Nephron progenitor cell (in vitro differentiated cells): ENCODE measurements at regions not wholly inside any gene's neighbourhood (a gene's known extent, or its start where the extent isn't known, plus 50 kb on each side); places are given as distances from the start of the nearest gene placed in this dataset.
A peak's percentile ranks its signal among the peaks of the same experiment; 100 is the strongest.
"Not testable (repeated sequence)": the region's sequence is repeated elsewhere in the genome, so short reads cannot be mapped to it uniquely, and the experiment has no call there.

Experiments used
- DNase-seq: peaks from one replicate; pipeline ENCODE4 v3.0.0; 2021
- H3K27ac Mint-ChIP-seq: 2 replicates; pipeline ENCODE4 v1.8.0; 2021; ENCODE audit warnings: mild to moderate bottlenecking, moderate library complexity, mixed read lengths
- H3K27me3 Mint-ChIP-seq: 2 replicates; pipeline ENCODE4 v1.8.0; 2021; ENCODE audit warnings: mild to moderate bottlenecking, low read depth, mixed read lengths; ENCODE audit not compliant: poor library complexity
- H3K36me3 Mint-ChIP-seq: 2 replicates; pipeline ENCODE4 v1.8.0; 2021; ENCODE audit warnings: low read depth, mixed read lengths
- H3K4me1 Mint-ChIP-seq: 2 replicates; pipeline ENCODE4 v1.8.0; 2021; ENCODE audit warnings: mixed read lengths
- H3K4me3 Mint-ChIP-seq: 2 replicates; pipeline ENCODE4 v1.8.0; 2021; ENCODE audit warnings: mild to moderate bottlenecking, moderate library complexity, mixed read lengths
- H3K9me3 Mint-ChIP-seq: 2 replicates; pipeline ENCODE4 v1.8.0; 2021; ENCODE audit warnings: mild to moderate bottlenecking, moderate library complexity, mixed read lengths
- TF ChIP-seq, protein P1 (sequence below): fragments of 200-600 bp; sonication (generic); IDR thresholded peaks from 2 replicates; pipeline ENCODE4 v1.5.0; 2021; ENCODE audit warnings: antibody characterized with exemption

- no peak for DNase-seq
- peaks cover 5% of the 10 kb centered on the region for H3K9me3 Mint-ChIP-seq
- peak overlapping the region; percentile 37 for H3K27ac Mint-ChIP-seq
- H3K4me1 Mint-ChIP-seq = peaks cover 49% of the 10 kb centered on the region
- peaks cover 2% of the 10 kb centered on the region for H3K27me3 Mint-ChIP-seq
- TF ChIP-seq, protein P1, sequence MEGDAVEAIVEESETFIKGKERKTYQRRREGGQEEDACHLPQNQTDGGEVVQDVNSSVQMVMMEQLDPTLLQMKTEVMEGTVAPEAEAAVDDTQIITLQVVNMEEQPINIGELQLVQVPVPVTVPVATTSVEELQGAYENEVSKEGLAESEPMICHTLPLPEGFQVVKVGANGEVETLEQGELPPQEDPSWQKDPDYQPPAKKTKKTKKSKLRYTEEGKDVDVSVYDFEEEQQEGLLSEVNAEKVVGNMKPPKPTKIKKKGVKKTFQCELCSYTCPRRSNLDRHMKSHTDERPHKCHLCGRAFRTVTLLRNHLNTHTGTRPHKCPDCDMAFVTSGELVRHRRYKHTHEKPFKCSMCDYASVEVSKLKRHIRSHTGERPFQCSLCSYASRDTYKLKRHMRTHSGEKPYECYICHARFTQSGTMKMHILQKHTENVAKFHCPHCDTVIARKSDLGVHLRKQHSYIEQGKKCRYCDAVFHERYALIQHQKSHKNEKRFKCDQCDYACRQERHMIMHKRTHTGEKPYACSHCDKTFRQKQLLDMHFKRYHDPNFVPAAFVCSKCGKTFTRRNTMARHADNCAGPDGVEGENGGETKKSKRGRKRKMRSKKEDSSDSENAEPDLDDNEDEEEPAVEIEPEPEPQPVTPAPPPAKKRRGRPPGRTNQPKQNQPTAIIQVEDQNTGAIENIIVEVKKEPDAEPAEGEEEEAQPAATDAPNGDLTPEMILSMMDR = no peak
- H3K4me3 Mint-ChIP-seq = no peak overlapping the region
- H3K36me3 Mint-ChIP-seq = no peaks in the 10 kb centered on the region
Measured at GRCh38 chr5:56735849-56736641, 79.3 kb upstream of the MAP3K1 start.

DNA sequence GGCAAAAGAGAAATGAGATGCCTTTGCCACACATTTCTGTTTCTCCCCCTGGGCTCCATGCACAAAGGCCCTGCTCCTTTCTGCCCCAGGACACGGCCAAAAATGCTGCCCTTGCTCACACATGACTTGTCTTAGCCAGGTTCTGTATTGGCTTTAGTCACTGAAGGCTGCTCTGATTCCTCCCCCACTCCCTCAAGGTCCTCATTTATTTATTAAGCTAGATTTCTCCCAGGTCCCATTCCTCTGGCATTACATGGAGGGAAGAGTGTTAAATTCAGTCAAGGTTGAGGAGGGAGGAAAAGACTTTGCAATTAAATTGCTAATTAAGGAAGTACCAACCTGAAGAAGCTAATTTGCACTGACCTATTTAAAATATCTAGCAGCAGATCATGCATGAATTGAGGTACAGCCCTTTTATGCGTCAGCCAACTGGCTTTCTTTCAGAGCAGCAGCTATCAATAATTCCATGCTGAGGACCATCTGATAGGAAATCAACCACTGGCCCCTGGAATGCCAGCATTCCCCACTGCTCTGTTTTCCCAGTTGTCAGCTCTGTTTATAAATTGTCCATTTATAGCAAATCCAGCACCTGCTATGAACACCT, 81.2 kb upstream of the MAP3K1 start:
- no peak for DNase-seq
- Mint-ChIP-seq H3K9me3 (peaks cover 6% of the 10 kb centered on the region), H3K4me1 (peaks cover 49% of the 10 kb centered on the region), H3K4me3 (no peak overlapping the region), H3K27me3 (peaks cover 2% of the 10 kb centered on the region), H3K27ac (no peak overlapping the region), H3K36me3 (no peaks in the 10 kb centered on the region)
- TF ChIP-seq, protein P1 = no peak

- DNase-seq = no peak
- H3K4me1 Mint-ChIP-seq = peaks cover 54% of the 10 kb centered on the region
- peaks cover 6% of the 10 kb centered on the region for H3K9me3 Mint-ChIP-seq
- peaks cover 2% of the 10 kb centered on the region for H3K27me3 Mint-ChIP-seq
- H3K4me3 Mint-ChIP-seq = no peak overlapping the region
- TF ChIP-seq, protein P1 = no peak
- H3K36me3 Mint-ChIP-seq = no peaks in the 10 kb centered on the region
- peak overlapping the region; percentile 50 for H3K27ac Mint-ChIP-seq
Measured at GRCh38 chr5:56733580-56733979, 81.8 kb upstream of the MAP3K1 start.

- Mint-ChIP-seq H3K36me3 (no peaks in the 10 kb centered on the region), H3K27me3 (peaks cover 2% of the 10 kb centered on the region)
Measured at GRCh38 chr5:56732121-56732520, 83.2 kb upstream of the MAP3K1 start.

GRCh38 chr5:56731473-56731872, 83.9 kb upstream of the MAP3K1 start:
- not testable (repeated sequence) for H3K9me3 Mint-ChIP-seq, H3K27me3 Mint-ChIP-seq, DNase-seq, H3K27ac Mint-ChIP-seq, H3K4me3 Mint-ChIP-seq, H3K36me3 Mint-ChIP-seq
- peaks cover 47% of the 10 kb centered on the region for H3K4me1 Mint-ChIP-seq

More at GRCh38 chr5:56732121-56732520, 83.2 kb upstream of the MAP3K1 start:
- Mint-ChIP-seq H3K4me1 (peaks cover 54% of the 10 kb centered on the region), H3K4me3 (no peak overlapping the region), H3K9me3 (peaks cover 6% of the 10 kb centered on the region), H3K27ac (no peak overlapping the region)
- DNase-seq = no peak
- TF ChIP-seq, protein P1 = no peak

GRCh38 chr5:56729488-56729887, 85.9 kb upstream of the MAP3K1 start:
- TF ChIP-seq, protein P1 = no peak
- Mint-ChIP-seq H3K4me3 (no peak overlapping the region), H3K27ac (no peak overlapping the region), H3K36me3 (no peaks in the 10 kb centered on the region), H3K9me3 (peaks cover 6% of the 10 kb centered on the region), H3K4me1 (peaks cover 30% of the 10 kb centered on the region), H3K27me3 (peaks cover 2% of the 10 kb centered on the region)
- DNase-seq = no peak
